Lower leg skin (tissue), 4 donors: ENCODE measurements at regions not wholly inside any gene's neighbourhood (a gene's known extent, or its start where the extent isn't known, plus 50 kb on each side); places are given as distances from the start of the nearest gene placed in this dataset.

Source experiments
- DNase-seq, 2 donors: peaks; one replicate each; pipeline ENCODE4 v3.0.0-alpha.2; 2019; ENCODE audit warnings: low spot score in 2 of 2
- H3K4me3 ChIP-seq: fragments of 200-600 bp; sonication (generic); 2 replicates; pipeline ENCODE4 v1.5.1; 2017; ENCODE audit warnings: mild to moderate bottlenecking, low read depth; ENCODE audit not compliant: poor library complexity, severe bottlenecking
- CTCF ChIP-seq, 3 donors: fragments of 450-650 bp; IDR thresholded peaks; one replicate each; pipeline ENCODE4 v1.5.1; 2016; ENCODE audit warnings: antibody characterized with exemption in 3 of 3, mild to moderate bottlenecking in 3 of 3, moderate library complexity in 2 of 3
- POLR2A ChIP-seq, 2 donors: fragments of 450-650 bp; IDR thresholded peaks; one replicate each; pipeline ENCODE4 v1.6.1; 2016 to 2017; ENCODE audit warnings: antibody characterized with exemption in 2 of 2, mild to moderate bottlenecking in 1 of 2, moderate library complexity in 1 of 2
- WGBS, 2 donors: methylation state at CpG; one replicate each; pipeline ENCODE4 v1.1.5; 2018; 5-methylcytosine and 5-hydroxymethylcytosine counted together
- intact Hi-C: fragments of 100-400 bp; cut with DNase I; formaldehyde crosslinking; loops from one replicate; pipeline ENCODE4 v1.15.0; 2023; ENCODE audit warnings: low total_unique reads

- no peak for DNase-seq
- intact Hi-C loops: no loop called here
- no peak overlapping the region for H3K4me3 ChIP-seq
- TF ChIP-seq POLR2A (IDR thresholded peaks at IDR 0.05) (no peak), CTCF (IDR thresholded peaks at IDR 0.05) (no peak)
- 97 to 99% methylated on average over 3 of the region's 3 CpGs for WGBS, 2 donors
These were observed 124.6 kb upstream of the SLC22A23 start for GRCh38 chr6:3581469-3581868.

- 87 to 88% methylated on average over 13 of the region's 13 CpGs for WGBS, 2 donors
These were observed 122.9 kb upstream of the SLC22A23 start for GRCh38 chr6:3579652-3580175.

GRCh38 chr6:3578981-3579380 lies 122.1 kb upstream of the SLC22A23 start:
- intact Hi-C loops: no loop called here
- WGBS, 2 donors: 93% methylated on average over 4 of the region's 4 CpGs
- DNase-seq: no peak
- TF ChIP-seq CTCF (IDR thresholded peaks at IDR 0.05) (no peak), POLR2A (IDR thresholded peaks at IDR 0.05) (no peak)
- H3K4me3 ChIP-seq: no peak overlapping the region

More at GRCh38 chr6:3579652-3580175, 122.9 kb upstream of the SLC22A23 start:
- DNase-seq: no peak
- H3K4me3 ChIP-seq: no peak overlapping the region
- intact Hi-C loops: no loop called here
- no peak for TF ChIP-seq POLR2A (IDR thresholded peaks at IDR 0.05)
- no peak for TF ChIP-seq CTCF (IDR thresholded peaks at IDR 0.05)

- no peak for DNase-seq
- H3K4me3 ChIP-seq: no peak overlapping the region
- WGBS, 2 donors: 85 to 87% methylated on average over 7 of the region's 7 CpGs
- TF ChIP-seq POLR2A (IDR thresholded peaks at IDR 0.05): no peak
- TF ChIP-seq CTCF (IDR thresholded peaks at IDR 0.05): no peak
- intact Hi-C loops: no loop called here
These were observed 120.7 kb upstream of the SLC22A23 start for GRCh38 chr6:3577517-3577916.

- intact Hi-C loops: no loop called here
- 83 to 89% methylated on average over 8 of the region's 8 CpGs for WGBS, 2 donors
- TF ChIP-seq CTCF (IDR thresholded peaks at IDR 0.05): no peak
- no peak for TF ChIP-seq POLR2A (IDR thresholded peaks at IDR 0.05)
- H3K4me3 ChIP-seq: no peak overlapping the region
- no peak for DNase-seq
These were observed 118.9 kb upstream of the SLC22A23 start for GRCh38 chr6:3575701-3576100.

GRCh38 chr6:3575166-3575565 lies 118.3 kb upstream of the SLC22A23 start:
- no peak for DNase-seq
- 81 to 86% methylated on average over 6 of the region's 6 CpGs for WGBS, 2 donors
- intact Hi-C loops: no loop called here
- H3K4me3 ChIP-seq: no peak overlapping the region
- TF ChIP-seq POLR2A (IDR thresholded peaks at IDR 0.05) (no peak), CTCF (IDR thresholded peaks at IDR 0.05) (no peak)
